ENCODE measurements at regions not wholly inside any gene's neighbourhood (a gene's known extent, or its start where the extent isn't known, plus 50 kb on each side); places are given as distances from the start of the nearest gene placed in this dataset.
"Not testable (repeated sequence)": the region's sequence is repeated elsewhere in the genome, so short reads cannot be mapped to it uniquely, and the experiment has no call there.

GRCh38 chr11:11220786-11221185 lies 132.3 kb downstream of the CSNK2A3 start:
- no peak for DNase-seq (ENCODE audit: low read depth)

GRCh38 chr11:11218629-11218986 lies 134.4 kb downstream of the CSNK2A3 start:
- DNase-seq (ENCODE audit: low read depth), result no peak

GRCh38 chr11:11217929-11218628 lies 135.0 kb downstream of the CSNK2A3 start:
- DNase-seq (ENCODE audit: low read depth), result peak; percentile 36

GRCh38 chr11:11217289-11217928 lies 135.6 kb downstream of the CSNK2A3 start:
- DNase-seq (ENCODE audit: low read depth), result no peak

GRCh38 chr11:11215944-11216343 lies 137.1 kb downstream of the CSNK2A3 start:
- no peak for DNase-seq (ENCODE audit: low read depth)

- no peak for DNase-seq (ENCODE audit: low read depth)
These were observed 137.8 kb downstream of the CSNK2A3 start for GRCh38 chr11:11215058-11215815.

GRCh38 chr11:11213117-11213516 lies 139.9 kb downstream of the CSNK2A3 start:
- DNase-seq (ENCODE audit: low read depth), result no peak

- DNase-seq (ENCODE audit: low read depth), result no peak
These were observed 141.2 kb downstream of the CSNK2A3 start for GRCh38 chr11:11211888-11212287.

- no peak for DNase-seq (ENCODE audit: low read depth)
These were observed 141.9 kb downstream of the CSNK2A3 start for GRCh38 chr11:11211186-11211585.

- DNase-seq (ENCODE audit: low read depth), result no peak
These were observed 142.6 kb downstream of the CSNK2A3 start for GRCh38 chr11:11210446-11210845.

GRCh38 chr11:11209967-11210366 lies 143.1 kb downstream of the CSNK2A3 start:
- DNase-seq (ENCODE audit: low read depth), result no peak

GRCh38 chr11:11208994-11209393 lies 144.1 kb downstream of the CSNK2A3 start:
- no peak for DNase-seq (ENCODE audit: low read depth)

GRCh38 chr11:11207428-11207827 lies 145.6 kb downstream of the CSNK2A3 start:
- DNase-seq (ENCODE audit: low read depth), result no peak

GRCh38 chr11:11206484-11206883 lies 146.6 kb downstream of the CSNK2A3 start:
- no peak for DNase-seq (ENCODE audit: low read depth)

GRCh38 chr11:11202885-11203284 lies 150.2 kb downstream of the CSNK2A3 start:
- DNase-seq (ENCODE audit: low read depth), result no peak

- not testable (repeated sequence) for DNase-seq (ENCODE audit: low read depth)
These were observed 151.7 kb downstream of the CSNK2A3 start for GRCh38 chr11:11201302-11201701.

- DNase-seq (ENCODE audit: low read depth), result no peak
These were observed 160.5 kb downstream of the CSNK2A3 start for GRCh38 chr11:11192541-11192940.

- DNase-seq (ENCODE audit: low read depth), result no peak
These were observed 163.5 kb downstream of the CSNK2A3 start for GRCh38 chr11:11189506-11189905.

- DNase-seq (ENCODE audit: low read depth), result peak; percentile 42
These were observed 166.8 kb downstream of the CSNK2A3 start for GRCh38 chr11:11186249-11186648.

GRCh38 chr11:11182261-11182660 lies 170.8 kb downstream of the CSNK2A3 start:
- no peak for DNase-seq (ENCODE audit: low read depth)

GRCh38 chr11:11178671-11179638 lies 174.1 kb downstream of the CSNK2A3 start:
- DNase-seq (ENCODE audit: low read depth), result peak; percentile 81

All from renal cortical epithelial cell (primary cell).